ENCODE measurements at regions not wholly inside any gene's neighbourhood (a gene's known extent, or its start where the extent isn't known, plus 50 kb on each side); places are given as distances from the start of the nearest gene placed in this dataset.

GRCh38 chr5:3161672-3162071 lies 410.2 kb upstream of the IRX2 start:
- TF ChIP-seq CTCF (conservative IDR thresholded peaks at IDR 0.05) (no peak), EZH2 (IDR thresholded peaks at IDR 0.05; ENCODE audit: low read depth) (no peak)
